Inflammatory macrophage treated with lipopolysaccharide for 1 hour (primary cell): ENCODE measurements at regions not wholly inside any gene's neighbourhood (a gene's known extent, or its start where the extent isn't known, plus 50 kb on each side); places are given as distances from the start of the nearest gene placed in this dataset.

Source experiments
- DNase-seq, 2 donors: peaks; one replicate each; pipeline ENCODE4 v3.0.0-alpha.2; 2020 to 2022

GRCh38 chr3:132898141-132898540 lies 140.1 kb upstream of the TMEM108 start:
- DNase-seq: no peak

- DNase-seq: no peak
These were observed 145.2 kb upstream of the TMEM108 start for GRCh38 chr3:132892956-132893355.

GRCh38 chr3:132881756-132882409 lies 156.3 kb upstream of the TMEM108 start:
- no peak for DNase-seq

- no peak for DNase-seq
These were observed 157.2 kb upstream of the TMEM108 start for GRCh38 chr3:132880986-132881385.

- no peak for DNase-seq
These were observed 157.4 kb upstream of the NPHP3 start for GRCh38 chr3:132879656-132880055.

GRCh38 chr3:132874701-132875100 lies 152.5 kb upstream of the NPHP3 start:
- DNase-seq: no peak

- no peak for DNase-seq
These were observed 150.5 kb upstream of the NPHP3 start for GRCh38 chr3:132872711-132873110.

GRCh38 chr3:132871956-132872355 lies 149.7 kb upstream of the NPHP3 start:
- no peak for DNase-seq

GRCh38 chr3:132870541-132870940 lies 148.3 kb upstream of the NPHP3 start:
- DNase-seq: no peak

GRCh38 chr3:132867956-132868355 lies 145.7 kb upstream of the NPHP3 start:
- DNase-seq: no peak

- no peak for DNase-seq
These were observed 145.3 kb upstream of the NPHP3 start for GRCh38 chr3:132867526-132867925.

- DNase-seq: no peak
These were observed 135.1 kb upstream of the NPHP3 start for GRCh38 chr3:132857317-132857716.

- no peak for DNase-seq
These were observed 132.8 kb upstream of the NPHP3 start for GRCh38 chr3:132854856-132855535.

- no peak for DNase-seq
These were observed 125.8 kb upstream of the NPHP3 start for GRCh38 chr3:132847849-132848625.

GRCh38 chr3:132843851-132844553 lies 121.8 kb upstream of the NPHP3 start:
- no peak for DNase-seq

- DNase-seq: no peak
These were observed 121.1 kb upstream of the NPHP3 start for GRCh38 chr3:132843349-132843748.

GRCh38 chr3:132841621-132842020 lies 119.4 kb upstream of the NPHP3 start:
- no peak for DNase-seq

GRCh38 chr3:132840201-132840700 lies 118.0 kb upstream of the NPHP3 start:
- no peak for DNase-seq

- no peak for DNase-seq
These were observed 116.3 kb upstream of the NPHP3 start for GRCh38 chr3:132838477-132838876.

- no peak for DNase-seq
These were observed 115.4 kb upstream of the NPHP3 start for GRCh38 chr3:132837615-132838014.

- DNase-seq: no peak
These were observed 112.1 kb upstream of the NPHP3 start for GRCh38 chr3:132834356-132834755.

GRCh38 chr3:132829101-132829500 lies 106.9 kb upstream of the NPHP3 start:
- no peak for DNase-seq

GRCh38 chr3:132822837-132823236 lies 100.6 kb upstream of the NPHP3 start:
- no peak for DNase-seq
